NCI-H2171 (cell line): ENCODE measurements at regions not wholly inside any gene's neighbourhood (a gene's known extent, or its start where the extent isn't known, plus 50 kb on each side); places are given as distances from the start of the nearest gene placed in this dataset.

Experiments
- DNase-seq: peaks from one replicate; lab custom pipeline; 2025; lab: John Stamatoyannopoulos, UW

DNA sequence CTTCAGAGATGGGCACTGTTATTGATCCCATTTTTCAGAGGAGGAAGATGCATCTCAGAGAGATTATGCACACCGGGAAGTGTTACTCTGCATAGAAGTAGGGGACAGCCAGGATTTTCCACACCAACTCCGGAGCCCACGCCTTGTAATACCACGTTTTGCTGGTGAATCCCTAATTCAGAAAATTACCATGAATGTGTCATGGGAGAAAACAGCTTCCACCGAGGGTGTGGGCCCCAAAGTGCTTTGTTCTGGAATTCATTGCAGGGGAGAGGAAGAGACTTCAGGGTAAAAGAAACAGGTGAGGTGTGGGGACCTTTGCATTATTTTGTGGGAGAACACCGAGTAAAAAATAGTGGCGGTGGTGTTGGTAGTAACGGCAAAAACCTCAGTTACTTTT lies 1051.4 kb upstream of the RBFOX1 start:
- DNase-seq = no peak

DNA sequence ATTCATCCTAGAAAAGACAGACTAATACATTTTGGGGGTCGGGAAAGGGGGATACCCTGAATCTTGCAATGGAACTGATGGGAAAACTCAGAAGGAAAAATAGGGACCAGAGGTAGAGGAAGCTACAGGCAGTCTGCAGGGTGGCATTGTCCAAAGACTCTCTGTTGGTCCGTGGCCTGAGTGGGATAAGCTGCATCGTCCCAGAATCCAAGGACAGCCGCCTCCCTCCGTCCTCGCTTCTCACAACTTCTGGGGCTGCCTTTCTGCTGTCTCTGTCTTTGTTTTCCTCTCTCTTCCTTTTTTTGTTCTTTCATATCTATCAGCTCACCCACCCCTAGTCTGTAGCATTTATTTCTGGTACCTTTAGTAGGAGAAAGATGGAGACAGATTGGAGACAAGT lies 1052.6 kb upstream of the RBFOX1 start:
- DNase-seq = no peak

DNA sequence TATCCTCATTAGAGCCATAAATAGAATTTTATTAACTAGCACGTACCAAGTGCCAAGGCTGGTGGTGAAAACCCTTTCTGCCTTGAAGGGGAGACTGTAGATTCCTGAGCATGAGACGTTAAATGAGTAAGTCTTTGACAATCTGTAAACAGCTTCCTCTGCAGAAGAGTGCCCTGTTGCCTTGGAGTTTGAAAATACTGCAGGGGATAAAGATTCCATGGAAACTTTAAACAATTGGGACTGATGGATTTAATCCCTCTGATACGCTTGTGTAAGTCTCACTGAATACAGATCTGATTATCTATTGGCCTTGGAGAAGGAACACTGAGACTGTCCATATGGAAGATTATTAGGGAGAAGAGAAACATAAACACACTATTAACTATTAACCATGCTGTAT lies 1053.4 kb upstream of the RBFOX1 start:
- no peak for DNase-seq

DNA sequence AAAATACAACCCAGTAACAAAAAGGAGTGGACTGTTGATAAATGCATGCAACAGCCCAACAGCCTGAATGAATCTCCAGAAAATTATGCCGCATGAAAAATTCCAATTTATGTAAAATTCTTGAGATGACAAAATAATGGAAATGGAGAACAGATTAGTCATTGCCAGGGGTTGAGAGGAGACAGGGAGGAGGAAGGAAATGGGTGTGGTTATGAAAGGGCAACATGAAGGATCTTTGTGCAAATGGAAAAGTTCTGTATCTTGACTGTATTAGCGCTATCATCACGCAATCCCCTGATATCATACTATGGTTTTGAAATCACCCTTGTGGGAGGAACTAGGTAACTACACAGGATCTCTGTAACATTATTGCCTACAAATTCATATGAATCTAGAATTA lies 1058.3 kb upstream of the RBFOX1 start:
- no peak for DNase-seq

DNA sequence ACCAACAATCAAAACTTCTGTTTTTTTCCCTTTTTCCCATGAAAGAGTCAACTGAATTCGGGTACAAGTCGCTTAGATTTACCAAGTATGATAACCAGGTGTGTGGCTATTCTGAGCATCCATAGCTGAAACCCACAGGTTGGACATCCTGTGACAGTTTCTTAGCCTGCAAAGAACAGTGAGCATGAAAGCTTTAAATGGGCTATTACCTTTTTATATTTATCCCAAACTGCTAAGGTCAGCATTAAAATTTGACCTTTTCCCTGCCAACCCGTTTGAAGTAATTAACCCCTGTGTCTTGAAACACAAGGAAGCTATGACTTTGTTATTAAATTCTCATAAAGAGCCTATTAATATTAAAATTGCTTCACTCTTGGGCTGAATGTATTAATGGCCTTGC lies 1065.0 kb upstream of the RBFOX1 start:
- no peak for DNase-seq

DNA sequence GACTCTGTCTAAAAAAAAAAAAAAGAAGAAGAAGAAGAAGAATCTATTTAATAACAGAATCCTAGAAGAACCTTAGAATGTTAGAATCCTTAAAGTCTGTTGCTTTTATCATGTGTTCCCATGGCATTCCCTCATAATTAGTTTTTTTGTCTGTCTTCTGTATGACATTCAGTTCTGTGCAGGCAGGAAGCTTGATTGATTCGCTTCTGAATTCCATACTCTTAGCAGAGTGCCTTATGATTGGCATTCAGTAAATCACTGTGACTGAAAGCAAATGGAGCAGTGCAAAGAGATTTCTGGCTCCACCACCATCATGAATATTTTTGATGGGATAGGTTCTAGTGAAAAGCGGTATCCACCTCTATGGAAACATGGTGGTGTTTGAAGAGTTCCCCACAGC lies 1065.9 kb upstream of the RBFOX1 start:
- no peak for DNase-seq

DNA sequence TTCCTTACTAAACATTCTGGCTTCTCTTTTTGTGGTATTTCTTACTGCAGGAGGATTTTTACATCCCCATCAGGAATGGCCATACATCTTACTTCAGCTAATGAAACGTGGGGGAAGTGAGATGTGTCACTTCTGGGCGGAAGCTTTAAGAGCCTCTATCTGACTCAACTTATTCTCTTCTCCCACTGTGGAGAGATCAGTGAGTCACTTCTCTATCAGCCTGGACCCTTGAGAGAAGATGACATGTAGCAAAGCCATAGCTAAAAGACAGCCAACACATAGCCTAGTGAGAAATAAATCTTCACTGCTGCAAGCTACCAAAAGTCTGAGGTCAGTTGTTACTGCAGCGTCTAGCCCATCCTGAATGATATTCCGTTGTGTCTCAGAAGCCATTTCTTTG lies 1066.7 kb upstream of the RBFOX1 start:
- no peak for DNase-seq

DNA sequence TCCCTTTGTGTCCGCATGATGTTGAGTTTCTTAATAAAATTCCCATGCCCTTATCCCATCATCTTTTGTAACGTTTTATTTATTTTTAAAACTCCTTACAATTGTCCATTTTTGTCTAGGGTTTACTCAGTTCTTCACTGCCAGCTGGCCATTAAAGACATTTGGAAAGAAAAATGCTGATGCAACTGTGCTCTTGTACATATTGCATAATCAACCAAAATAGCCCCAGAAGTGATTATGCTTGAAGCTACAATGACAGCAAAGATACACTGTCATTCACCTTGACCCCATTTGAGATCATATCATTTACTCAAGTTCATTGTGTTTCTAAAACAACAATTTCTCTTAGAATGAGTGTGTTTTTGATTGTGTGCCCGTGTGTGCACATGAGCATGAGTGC lies 1074.6 kb upstream of the RBFOX1 start:
- DNase-seq = no peak

DNA sequence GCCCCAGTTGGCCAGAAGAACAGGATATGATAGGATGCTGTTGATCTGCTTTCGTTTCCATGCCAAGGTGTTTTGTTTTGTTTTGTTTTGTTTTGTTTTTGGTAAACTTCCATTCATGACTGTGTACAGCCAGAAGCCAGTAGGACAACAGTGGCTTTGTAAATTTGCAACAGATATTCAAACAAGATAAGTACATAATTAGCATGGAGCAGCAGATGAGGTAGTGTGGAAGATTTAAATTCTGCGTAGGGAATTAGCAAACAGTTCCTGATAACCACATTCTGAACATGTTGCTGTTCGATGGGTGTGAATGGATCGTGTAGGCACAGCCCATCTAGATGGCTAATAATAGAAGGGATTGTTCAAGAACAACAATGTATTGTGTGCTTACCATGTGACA lies 1080.1 kb upstream of the RBFOX1 start:
- no peak for DNase-seq

DNA sequence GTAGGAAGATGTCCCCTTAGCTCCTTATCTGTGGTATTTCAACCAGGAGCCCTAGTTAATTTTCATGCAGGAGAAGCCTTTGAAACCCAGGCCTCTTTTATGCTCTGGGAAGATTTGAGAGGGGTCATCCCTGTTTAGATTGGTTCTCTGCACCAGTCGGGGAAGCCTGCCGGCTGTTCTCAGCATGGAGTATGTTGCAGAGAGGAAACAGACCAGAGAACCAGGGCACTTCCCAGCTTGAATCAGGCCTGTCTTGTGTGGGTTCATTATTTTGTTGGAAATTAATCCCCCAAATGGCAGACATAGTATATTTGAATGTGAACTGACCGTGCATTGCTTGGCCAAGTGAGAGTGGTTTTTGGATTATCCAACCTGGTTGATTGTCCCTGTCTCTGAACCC lies 1082.1 kb upstream of the RBFOX1 start:
- no peak for DNase-seq

DNA sequence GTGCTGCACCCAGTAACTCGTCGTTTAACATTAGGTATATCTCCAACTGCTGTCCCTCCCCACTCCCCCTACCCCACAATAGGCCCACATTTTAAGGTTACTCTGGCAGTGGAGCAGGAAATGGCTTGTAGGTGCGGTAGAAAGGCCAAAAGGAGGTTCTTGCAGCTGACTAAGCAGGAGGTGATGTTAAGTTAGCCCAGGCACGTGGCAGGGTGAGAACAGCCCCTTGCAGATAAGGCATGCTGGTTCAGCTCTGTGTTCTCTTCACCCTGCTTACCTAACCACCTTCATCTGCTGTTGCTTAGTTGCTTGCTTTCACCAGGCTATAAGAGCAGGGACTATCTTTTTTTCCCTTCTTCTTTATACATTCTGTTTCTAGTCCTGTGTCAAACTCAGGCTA lies 1082.8 kb upstream of the RBFOX1 start:
- no peak for DNase-seq

DNA sequence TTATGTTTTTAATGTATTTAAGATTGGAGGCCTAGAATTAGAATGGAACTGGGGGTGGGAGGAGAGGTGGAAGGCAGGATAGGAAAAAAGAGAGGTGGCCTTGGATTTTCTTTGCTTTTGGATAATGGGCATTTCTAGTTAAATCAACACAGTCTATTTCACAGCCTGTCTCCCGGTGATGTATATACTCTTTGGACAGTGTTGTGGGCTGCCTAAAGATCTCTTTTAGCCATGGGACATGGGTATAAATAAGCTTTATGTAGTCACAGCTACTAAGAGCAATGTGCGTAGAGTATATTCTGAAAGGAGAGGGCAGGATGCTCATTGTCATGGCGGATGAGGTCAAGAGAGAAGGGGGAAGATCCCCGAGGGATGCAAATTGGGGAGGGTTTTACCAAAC lies 1084.4 kb upstream of the RBFOX1 start:
- DNase-seq = no peak

DNA sequence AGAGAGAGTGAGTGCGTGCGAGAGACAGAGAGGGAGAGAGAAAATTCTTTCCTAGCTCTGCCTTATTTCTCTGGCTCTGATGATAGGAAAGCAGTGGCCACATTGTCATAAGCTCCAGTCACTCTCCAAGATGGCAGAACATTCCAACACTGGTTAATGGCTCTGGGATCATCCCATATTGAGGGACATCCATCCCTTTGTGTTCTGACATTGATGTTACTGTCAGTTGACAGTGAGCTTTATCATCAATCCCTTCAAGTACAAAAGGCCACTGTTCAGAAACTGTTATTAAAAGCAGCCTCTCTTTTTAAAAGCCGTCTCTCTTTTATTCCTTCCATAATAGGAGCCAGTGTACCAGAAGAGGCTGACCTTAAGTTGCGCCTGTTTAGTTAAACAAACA lies 1084.9 kb upstream of the RBFOX1 start:
- DNase-seq = no peak

DNA sequence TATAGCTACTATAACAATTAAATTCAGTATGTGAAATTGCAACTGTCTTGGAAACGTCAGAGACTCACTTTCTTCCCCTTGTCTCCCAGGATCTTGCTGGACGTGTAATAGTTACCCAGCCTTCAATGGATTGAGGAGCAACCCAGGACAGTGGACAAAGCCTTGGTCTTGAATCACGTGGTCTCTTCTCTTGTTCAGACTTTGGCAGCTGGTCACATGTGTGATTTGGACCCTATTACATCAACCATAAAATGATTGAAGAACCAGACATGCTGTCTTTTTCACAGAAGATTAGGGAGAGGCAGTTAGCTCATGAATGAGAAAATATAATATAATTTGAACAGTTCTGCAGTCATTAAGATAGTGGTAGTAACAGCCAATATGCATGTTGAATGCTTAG lies 1085.5 kb upstream of the RBFOX1 start:
- DNase-seq = no peak

DNA sequence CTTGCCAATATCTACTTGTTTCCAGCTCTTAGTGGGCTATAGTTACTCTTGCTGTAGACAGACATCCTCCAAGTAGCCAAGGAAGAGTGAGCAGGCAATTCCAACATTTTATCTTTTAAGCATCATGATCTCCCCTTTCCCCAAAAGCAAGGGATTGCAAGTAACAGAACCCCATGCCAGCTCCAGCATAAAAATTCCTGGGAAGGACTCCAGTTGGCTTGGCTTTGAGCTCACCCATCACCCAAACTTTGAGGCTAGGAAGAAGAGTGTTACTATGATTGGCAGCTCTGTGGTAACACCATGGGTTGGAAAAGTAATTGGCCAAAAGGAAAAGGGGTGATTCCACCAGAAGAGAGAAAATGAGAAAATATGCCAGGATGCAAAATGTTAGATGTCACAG lies 1086.4 kb upstream of the RBFOX1 start:
- no peak for DNase-seq

DNA sequence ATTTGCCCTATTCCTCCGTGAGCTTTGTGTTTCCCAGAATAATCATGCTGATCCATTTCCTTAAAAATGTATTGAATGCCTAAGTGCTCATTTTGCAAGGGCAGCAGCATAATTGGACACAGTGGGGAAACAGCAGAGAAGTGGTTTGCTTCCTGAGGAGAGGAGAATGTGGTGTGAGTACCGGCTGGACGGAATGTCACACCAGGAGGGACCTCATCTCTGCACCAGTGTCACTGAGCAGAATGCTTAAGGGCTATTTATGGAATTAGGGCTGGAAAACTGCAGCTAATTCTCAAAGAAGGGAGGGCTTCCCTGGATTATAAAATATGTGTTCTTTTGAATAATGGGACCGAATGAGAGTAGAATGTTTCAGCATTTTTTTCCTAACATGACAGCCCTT lies 1100.6 kb upstream of the RBFOX1 start:
- no peak for DNase-seq

DNA sequence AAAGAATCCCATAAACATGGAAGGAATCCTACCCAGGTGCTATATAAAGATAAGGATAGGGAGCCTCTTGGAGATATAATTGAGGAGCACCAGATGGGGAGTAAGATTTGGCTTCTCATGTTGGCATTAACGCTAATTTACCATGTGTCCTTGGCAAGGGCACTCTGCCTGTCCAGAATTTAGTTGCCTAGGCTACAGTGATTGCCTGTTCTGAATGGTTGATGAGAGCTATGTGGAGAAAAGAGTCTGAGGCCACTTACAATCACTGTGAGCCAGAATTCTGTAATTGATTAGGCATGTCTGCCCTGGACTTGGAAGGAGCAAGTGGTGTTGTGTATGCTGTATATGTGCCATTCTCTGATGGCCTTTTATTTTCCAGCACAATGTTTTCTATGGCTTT lies 1101.2 kb upstream of the RBFOX1 start:
- no peak for DNase-seq

DNA sequence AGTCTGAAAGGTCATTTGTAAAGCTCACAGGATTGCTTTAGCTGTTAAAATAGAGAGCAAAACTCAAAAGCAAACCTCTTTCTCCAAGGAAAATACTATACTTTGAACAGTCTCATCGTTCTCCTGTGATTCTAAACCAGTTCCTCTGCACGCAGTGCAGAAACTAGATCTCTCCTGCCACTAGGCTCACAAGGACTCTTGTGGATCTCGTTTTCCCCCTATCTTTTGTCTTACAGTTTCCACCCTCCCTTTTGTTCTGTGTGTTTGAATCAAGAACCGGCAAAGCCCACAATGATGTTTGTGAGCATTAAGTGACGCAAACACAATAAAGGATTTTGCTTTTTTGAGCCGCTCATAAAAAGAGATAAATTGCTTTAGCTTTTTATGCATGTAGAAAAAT lies 1103.5 kb upstream of the RBFOX1 start:
- DNase-seq = no peak

DNA sequence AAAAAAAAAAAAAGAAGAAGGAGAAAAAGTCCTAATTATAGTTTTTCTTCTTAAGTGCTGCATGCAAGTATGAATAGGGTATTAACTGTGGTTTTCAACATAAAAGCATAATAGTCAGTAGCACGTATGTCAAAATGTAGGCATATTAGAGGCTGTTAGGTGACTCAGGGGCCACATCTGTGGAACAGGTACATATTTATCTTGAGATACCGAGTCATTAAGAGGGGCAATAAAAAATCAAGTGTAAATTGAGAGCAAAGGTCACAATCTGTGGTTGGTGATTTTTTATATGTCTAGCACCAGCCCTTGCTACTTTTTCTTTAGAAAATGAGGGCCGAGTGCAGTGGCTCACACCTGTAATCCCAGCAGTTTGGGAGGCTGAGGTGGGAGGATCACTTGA lies 1113.8 kb upstream of the RBFOX1 start:
- DNase-seq = no peak

DNA sequence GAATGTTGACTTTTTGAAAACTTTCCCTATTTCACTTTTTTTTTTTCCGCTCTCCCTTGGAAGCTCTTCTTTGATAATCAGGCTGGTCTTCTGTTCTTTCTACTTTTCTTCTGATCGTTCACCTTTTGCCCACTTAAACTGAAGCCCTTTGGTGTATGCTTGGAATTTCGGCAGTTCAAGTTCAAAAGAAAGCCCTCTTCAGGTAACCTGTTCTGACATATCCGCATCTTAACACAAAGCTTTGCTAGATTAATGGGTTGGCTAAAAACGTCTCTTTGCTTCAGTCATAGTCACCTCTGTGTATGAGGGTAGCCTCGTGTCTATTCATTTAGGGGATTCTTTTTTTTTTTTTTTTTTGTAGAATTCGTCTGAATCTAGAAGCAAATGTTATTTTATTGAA lies 1115.8 kb upstream of the RBFOX1 start:
- no peak for DNase-seq

DNA sequence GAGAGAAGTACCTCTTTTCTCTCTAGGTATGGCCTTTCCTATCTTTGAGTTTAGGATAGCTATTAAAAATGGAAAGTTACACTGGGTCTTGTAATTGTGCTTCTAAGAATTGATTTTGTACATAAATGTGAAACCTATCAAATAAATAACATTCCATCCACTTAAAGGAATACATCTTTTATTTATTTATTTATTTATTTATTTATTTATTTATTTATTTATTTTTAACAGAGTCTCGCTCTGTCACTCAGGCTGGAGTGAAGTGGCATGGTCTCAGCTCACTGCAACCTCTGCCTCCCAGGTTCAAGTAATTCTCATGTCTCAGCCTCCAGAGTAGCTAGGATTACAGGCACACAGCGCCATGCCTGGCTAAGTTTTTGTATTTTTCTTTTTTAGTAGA lies 1114.0 kb upstream of the EEF2KMT start:
- no peak for DNase-seq

DNA sequence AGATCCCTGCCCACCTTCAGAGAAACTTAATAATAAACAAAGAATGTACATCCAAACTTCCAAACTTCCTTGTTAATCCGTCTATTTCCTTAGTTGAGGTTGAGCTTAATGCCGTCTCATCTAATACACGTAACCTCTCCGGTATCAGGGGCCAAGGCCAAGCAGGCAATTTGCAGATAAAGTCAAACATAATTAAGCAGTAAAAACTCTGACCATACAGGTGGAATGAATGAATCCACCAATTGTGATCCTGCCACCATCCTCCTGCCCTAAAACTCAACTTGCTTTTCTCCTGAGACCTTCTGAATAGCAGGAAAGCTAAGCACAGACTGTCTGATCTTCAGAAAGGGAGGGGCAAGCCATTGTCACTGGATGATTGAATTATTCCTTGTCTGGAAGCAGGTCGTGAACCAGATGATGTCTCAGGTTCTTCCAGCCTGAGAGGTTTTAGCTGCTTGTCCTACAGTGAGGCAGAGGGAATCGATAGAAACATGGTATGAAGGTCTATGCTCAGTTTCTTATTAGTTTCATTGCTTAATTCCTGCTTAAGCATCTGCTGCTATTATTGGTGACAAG lies 1111.8 kb upstream of the EEF2KMT start:
- DNase-seq = no peak

DNA sequence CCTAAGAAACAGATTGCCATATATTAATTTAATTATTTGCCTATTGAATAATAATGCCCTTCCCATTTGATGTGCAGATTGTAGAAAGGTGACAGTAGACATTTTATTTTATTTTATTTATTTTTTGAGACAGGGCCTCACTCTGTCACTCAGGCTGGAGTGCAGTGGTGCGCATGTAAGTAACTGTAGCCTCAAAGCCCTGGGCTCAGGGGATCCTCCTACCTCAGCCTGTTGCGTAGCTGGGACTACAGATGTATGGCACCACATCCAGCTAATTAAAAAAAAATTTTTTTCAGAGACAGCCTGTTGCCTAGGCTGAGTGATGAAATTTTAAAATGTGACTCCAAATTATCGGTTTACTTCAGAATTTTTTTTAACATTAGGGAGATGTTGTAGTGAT lies 1110.0 kb upstream of the EEF2KMT start:
- no peak for DNase-seq

DNA sequence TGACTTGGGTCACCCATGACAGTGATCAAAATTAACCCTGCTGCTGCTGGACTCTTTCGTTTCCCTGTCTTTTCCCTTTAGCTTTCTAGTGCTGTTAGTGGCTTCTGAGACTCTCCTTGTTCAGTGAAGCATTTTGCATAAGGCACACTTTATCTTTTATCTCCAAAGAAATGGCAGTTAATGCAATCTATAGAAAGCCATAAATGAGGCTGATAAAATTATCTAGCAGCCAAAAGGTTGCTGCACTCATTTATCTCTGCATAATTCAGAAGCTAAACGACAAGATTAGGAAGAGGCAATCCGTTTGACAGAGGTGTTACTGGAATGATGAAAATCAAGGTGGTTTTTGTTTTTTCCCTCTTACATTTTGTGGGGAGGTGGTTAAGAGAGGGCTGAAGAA lies 1109.5 kb upstream of the EEF2KMT start:
- no peak for DNase-seq

DNA sequence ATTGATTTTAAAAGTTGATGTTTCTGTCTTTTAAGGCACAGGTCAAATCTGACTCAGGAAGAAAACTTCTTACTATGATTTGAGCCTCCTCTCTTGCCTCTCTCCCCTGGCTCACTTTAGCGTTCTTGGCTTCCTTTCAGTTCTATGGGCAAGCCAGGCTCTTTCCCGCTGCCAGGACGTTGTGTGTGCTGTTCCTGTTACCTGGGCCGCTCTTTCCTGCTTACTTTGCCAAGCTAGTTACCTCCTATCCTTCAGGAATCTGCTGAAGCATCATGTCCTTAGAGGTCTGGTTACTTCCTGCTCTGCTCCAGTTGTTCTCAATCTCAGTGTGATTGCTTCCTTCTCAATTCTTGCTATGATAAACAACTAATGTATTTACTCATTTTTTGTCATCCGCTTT lies 1108.5 kb upstream of the EEF2KMT start:
- no peak for DNase-seq
